HCT116 (cell line): ENCODE measurements at regions not wholly inside any gene's neighbourhood (a gene's known extent, or its start where the extent isn't known, plus 50 kb on each side); places are given as distances from the start of the nearest gene placed in this dataset.

Experiments
- ATAC-seq: fragments of 200-7000 bp; cut with Tn5 transposase; 2 replicates; pipeline ENCODE4 v1.9.1; 2020; ENCODE audit warnings: mild to moderate bottlenecking, moderate library complexity
- BruUV-seq: library from RNA; stranded (reverse); fragments of 400-500 nt; replicated peaks from 2 replicates; lab custom pipeline; 2021; lab: Mats Ljungman, UMichigan
- CTCF ChIA-PET: fragments of 300-600 bp; sonication (Branson Sonifier 250); formaldehyde crosslinking; loops from one replicate; lab custom pipeline; 2021; ENCODE audit warnings: antibody characterized with exemption; lab: Charles Lee
- POLR2A ChIA-PET: fragments of 300-600, 350-600 bp; sonication (Branson Sonifier 250); formaldehyde crosslinking; loops from one replicate; lab custom pipeline; 2021; ENCODE audit warnings: antibody characterized with exemption; lab: Charles Lee
- RAD21 ChIA-PET, 2 experiments: fragments of 300-600 bp; sonication (Branson Sonifier 250); formaldehyde crosslinking; loops; one replicate each; lab custom pipeline; 2023; ENCODE audit warnings: low total read pairs in 2 of 2; ENCODE audit not compliant: uncharacterized antibody in 2 of 2, unreplicated experiment in 2 of 2, low non-redundant PET in 1 of 2; lab: Charles Lee
- DNase-seq: peaks from one replicate; pipeline ENCODE4 v3.0.0-alpha.2; 2010; ENCODE audit warnings: low read depth, low spot score
- H2AFZ ChIP-seq: fragments of 200-600 bp; shearing (Covaris generic), sonication (generic); 2 replicates; pipeline ENCODE4 v1.6.1; 2017; ENCODE audit warnings: low read depth, mixed run types, mixed read lengths, antibody characterized with exemption, low read length; ENCODE audit not compliant: poor library complexity, severe bottlenecking
- H3K27ac ChIP-seq: 2 replicates; pipeline ENCODE4 v1.5.1; 2012; ENCODE audit warnings: low read depth, low read length
- H3K27me3 ChIP-seq: fragments of 200-600 bp; sonication (generic); 2 replicates; pipeline ENCODE4 v1.6.1; 2016; ENCODE audit warnings: mixed run types, low read length, mixed read lengths; ENCODE audit not compliant: insufficient read depth
- H3K36me3 ChIP-seq, 2 experiments: fragments of 200-500 bp in 1 of 2; fragments of 200-600 bp in 1 of 2; sonication (Bioruptor generic) in 1 of 2; sonication (generic) in 1 of 2; 2 replicates each; pipeline versions ENCODE4 v1.5.1 to v1.6.1; 2014 to 2016; ENCODE audit warnings: low read length in 2 of 2, inconsistent platforms in 1 of 2, mixed read lengths in 1 of 2, mixed run types in 1 of 2; ENCODE audit not compliant: insufficient read depth in 2 of 2, control insufficient read depth in 1 of 2
- H3K4me1 ChIP-seq, 2 experiments: fragments of 200-600 bp in 1 of 2; sonication (generic) in 1 of 2; 2 replicates each; pipeline versions ENCODE4 v1.5.1 to v1.6.1; 2012 to 2017; ENCODE audit warnings: low read length in 2 of 2, inconsistent platforms in 1 of 2, mild to moderate bottlenecking in 1 of 2, mixed read lengths in 1 of 2, mixed run types in 1 of 2, moderate library complexity in 1 of 2; ENCODE audit not compliant: insufficient read depth in 2 of 2, control insufficient read depth in 1 of 2
- H3K4me2 ChIP-seq: fragments of 200-600 bp; sonication (generic); 2 replicates; pipeline ENCODE4 v1.6.1; 2017; ENCODE audit warnings: mixed run types, low read length, mixed read lengths
- H3K4me3 ChIP-seq, 2 experiments: fragments of 200-600 bp in 1 of 2; sonication (generic) in 1 of 2; replicated peaks in 1 of 2; 2 replicates each; pipeline ENCODE4 v1.5.1; 2011 to 2016; ENCODE audit warnings: low read length in 2 of 2, control low read depth in 1 of 2, low read depth in 1 of 2, mild to moderate bottlenecking in 1 of 2, mixed read lengths in 1 of 2, mixed run types in 1 of 2
- H3K79me2 ChIP-seq: fragments of 200-600 bp; sonication (generic); 2 replicates; pipeline ENCODE4 v1.6.1; 2017; ENCODE audit warnings: mild to moderate bottlenecking, mixed run types, low read length, moderate library complexity, mixed read lengths; ENCODE audit not compliant: insufficient read depth
- H3K9ac ChIP-seq: fragments of 200-600 bp; sonication (generic); 2 replicates; pipeline ENCODE4 v1.6.1; 2016; ENCODE audit warnings: low read length, mixed read lengths
- H3K9me2 ChIP-seq: fragments of 200-600 bp; sonication (generic), shearing (Covaris generic); 2 replicates; pipeline ENCODE4 v1.6.1; 2017; ENCODE audit warnings: mixed run types, mild to moderate bottlenecking, moderate library complexity; ENCODE audit not compliant: insufficient read depth
- H3K9me3 ChIP-seq, 2 experiments: fragments of 200-500 bp in 1 of 2; fragments of 200-600 bp in 1 of 2; sonication (Bioruptor generic) in 1 of 2; sonication (generic) in 1 of 2; 2 replicates each; pipeline ENCODE4 v1.6.1; 2014 to 2017; ENCODE audit warnings: low read length in 2 of 2, mixed read lengths in 2 of 2, inconsistent platforms in 1 of 2, low read depth in 1 of 2, mild to moderate bottlenecking in 1 of 2, mixed run types in 1 of 2, moderate library complexity in 1 of 2; ENCODE audit not compliant: control insufficient read depth in 1 of 2, insufficient read depth in 1 of 2
- H4K20me1 ChIP-seq: fragments of 200-600 bp; sonication (generic), shearing (Covaris generic); 2 replicates; pipeline ENCODE4 v1.6.1; 2017; ENCODE audit warnings: mixed run types, mild to moderate bottlenecking, moderate library complexity; ENCODE audit not compliant: insufficient read depth
- FOSL1 ChIP-seq: IDR thresholded peaks from 2 replicates; pipeline ENCODE4 v1.6.1; 2012; ENCODE audit warnings: low read depth
- JUND ChIP-seq: IDR thresholded peaks from 2 replicates; pipeline ENCODE4 v1.6.1; 2012
- POLR2AphosphoS5 ChIP-seq: IDR thresholded peaks from 2 replicates; pipeline ENCODE4 v1.6.1; 2011; ENCODE audit warnings: mild to moderate bottlenecking, low read depth, low read length, moderate library complexity
- RAD21 ChIP-seq: IDR thresholded peaks from 2 replicates; pipeline ENCODE4 v1.6.1; 2012; ENCODE audit warnings: low read depth, mild to moderate bottlenecking
- SIN3A ChIP-seq: IDR thresholded peaks from 2 replicates; pipeline ENCODE4 v1.6.1; 2012; ENCODE audit warnings: low read depth
- SP1 ChIP-seq: IDR thresholded peaks from 2 replicates; pipeline ENCODE4 v1.6.1; 2012; ENCODE audit warnings: low read depth
- ZFX ChIP-seq: fragments of 450-650 bp; IDR thresholded peaks from 2 replicates; pipeline ENCODE4 v1.6.1; 2017
- ZNF274 ChIP-seq: fragments of 200-500 bp; sonication (Bioruptor generic); IDR thresholded peaks from 2 replicates; pipeline ENCODE4 v1.6.1; 2014; ENCODE audit warnings: mild to moderate bottlenecking, low read depth, low read length, inconsistent platforms
- intact Hi-C: fragments of 100-400 bp; cut with micrococcal nuclease; formaldehyde crosslinking; loops from 2 replicates; pipeline ENCODE4 v1.10.0; 2022
- TF ChIP-seq, protein P1 (sequence below), 3 experiments: fragments of 200-600 bp in 1 of 3; sonication (generic) in 1 of 3; IDR thresholded peaks in 2 of 3; conservative IDR thresholded peaks in 1 of 3; 2 replicates each; pipeline ENCODE4 v1.5.1; 2012 to 2017; ENCODE audit warnings: low read depth in 2 of 3, low read length in 2 of 3, antibody characterized with exemption in 1 of 3, borderline replicate concordance in 1 of 3, control low read depth in 1 of 3, mild to moderate bottlenecking in 1 of 3, mixed read lengths in 1 of 3, mixed run types in 1 of 3, moderate library complexity in 1 of 3; ENCODE audit not compliant: insufficient read depth in 1 of 3
- TF ChIP-seq, protein P2 (sequence below): IDR thresholded peaks from 2 replicates; pipeline ENCODE4 v1.6.1; 2012
- TF ChIP-seq, protein P3 (sequence below): IDR thresholded peaks from 2 replicates; pipeline ENCODE4 v1.6.1; 2012
- TF ChIP-seq, protein P4 (sequence below): IDR thresholded peaks from 2 replicates; pipeline ENCODE4 v1.6.1; 2011; ENCODE audit warnings: mild to moderate bottlenecking, low read length, moderate library complexity; ENCODE audit not compliant: insufficient replicate concordance; ENCODE audit errors: extremely low read depth
- TF ChIP-seq, protein P5 (sequence below): IDR thresholded peaks from 2 replicates; pipeline ENCODE4 v1.6.1; 2012; ENCODE audit warnings: low read depth

DNA sequence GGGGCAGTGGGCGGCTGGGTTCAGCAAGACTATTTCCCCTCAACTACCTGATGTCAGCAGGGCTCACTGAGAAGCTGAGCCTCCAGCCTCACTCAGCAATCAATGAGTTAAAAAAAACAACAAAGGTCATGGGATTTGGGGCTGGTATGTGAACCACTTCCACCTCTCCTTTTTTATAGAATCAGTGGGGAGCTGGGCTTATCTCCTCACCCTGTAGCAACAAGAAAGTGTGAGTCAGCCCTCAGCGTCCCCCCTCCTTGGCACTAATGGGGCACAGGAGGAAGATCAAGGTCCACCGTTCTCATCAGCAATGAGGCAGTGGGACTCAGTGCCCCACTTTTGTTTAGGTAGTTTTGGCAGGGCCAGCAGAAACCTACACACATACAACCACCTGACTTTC, 823.5 kb upstream of the POM121L12 start:
- no peak for ATAC-seq
- CTCF ChIA-PET, result no interaction called here
- no peaks in the 10 kb centered on the region for H3K9me2 ChIP-seq
- no peak for TF ChIP-seq JUND
- no peak for TF ChIP-seq FOSL1
- TF ChIP-seq RAD21, result no peak
- TF ChIP-seq POLR2AphosphoS5, result no peak
- TF ChIP-seq SIN3A, result no peak
- no peak for TF ChIP-seq ZNF274
- TF ChIP-seq, all 23 proteins: peak for 0
- Histone ChIP-seq H3K27ac (no peak overlapping the region), H3K27me3 (no peaks in the 10 kb centered on the region), H2AFZ (no peak overlapping the region), H3K79me2 (no peaks in the 10 kb centered on the region), H3K9me3 (peaks cover 5 to 8% of the 10 kb centered on the region in 2 experiments; a peak in 2 of 4 replicates), H3K9ac (no peak overlapping the region), H3K36me3 (no peaks in the 10 kb centered on the region), H3K4me1 (no peaks in the 10 kb centered on the region), H3K4me3 (no peak overlapping the region), H3K4me2 (no peak overlapping the region), H4K20me1 (no peaks in the 10 kb centered on the region)
- intact Hi-C loops, result no loop called here
- ChIA-PET POLR2A (no interaction called here), RAD21 (no interaction called here)
- no peak for DNase-seq
- BruUV-seq, result no TSS peak

DNA sequence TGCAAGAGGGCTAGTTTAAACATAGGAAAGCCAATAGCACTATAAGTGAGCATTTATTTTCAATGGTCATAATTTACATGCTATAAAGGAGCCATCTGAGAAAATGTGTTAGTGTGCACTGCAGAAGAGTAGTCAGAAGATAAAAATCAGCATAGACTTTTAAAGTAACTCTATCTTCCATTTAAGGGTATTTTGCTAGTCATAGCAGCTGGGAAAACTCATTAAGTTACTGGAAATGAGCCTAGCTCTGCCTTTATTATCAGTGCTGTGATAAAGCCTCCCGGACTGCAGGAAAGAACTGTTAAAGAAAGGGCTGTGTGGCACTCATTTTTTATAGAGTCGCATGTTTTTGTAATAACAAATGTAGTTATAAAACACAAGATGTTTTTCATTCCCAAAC, 825.8 kb upstream of the POM121L12 start:
- no peak overlapping the region for H3K4me3 ChIP-seq
- no peak overlapping the region for H3K9ac ChIP-seq
- no peaks in the 10 kb centered on the region for H3K9me2 ChIP-seq
- no TSS peak for BruUV-seq
- ATAC-seq (no peak), DNase-seq (no peak)
- no peak overlapping the region for H3K27ac ChIP-seq
- intact Hi-C loops, result no loop called here
- no peaks in the 10 kb centered on the region for H3K4me1 ChIP-seq
- no peak overlapping the region for H3K4me2 ChIP-seq
- POLR2A ChIA-PET, result no interaction called here
- CTCF ChIA-PET, result no interaction called here
- no peak overlapping the region for H2AFZ ChIP-seq
- no peaks in the 10 kb centered on the region for H3K36me3 ChIP-seq
- peaks cover 4 to 9% of the 10 kb centered on the region in 2 experiments; a peak in 3 of 4 replicates for H3K9me3 ChIP-seq
- H3K27me3 ChIP-seq, result no peaks in the 10 kb centered on the region
- H3K79me2 ChIP-seq, result no peaks in the 10 kb centered on the region
- RAD21 ChIA-PET, result no interaction called here
- no peaks in the 10 kb centered on the region for H4K20me1 ChIP-seq
- TF ChIP-seq SIN3A (no peak), POLR2AphosphoS5 (no peak), RAD21 (no peak), ZFX (no peak), SP1 (no peak)
- TF ChIP-seq, protein P1, sequence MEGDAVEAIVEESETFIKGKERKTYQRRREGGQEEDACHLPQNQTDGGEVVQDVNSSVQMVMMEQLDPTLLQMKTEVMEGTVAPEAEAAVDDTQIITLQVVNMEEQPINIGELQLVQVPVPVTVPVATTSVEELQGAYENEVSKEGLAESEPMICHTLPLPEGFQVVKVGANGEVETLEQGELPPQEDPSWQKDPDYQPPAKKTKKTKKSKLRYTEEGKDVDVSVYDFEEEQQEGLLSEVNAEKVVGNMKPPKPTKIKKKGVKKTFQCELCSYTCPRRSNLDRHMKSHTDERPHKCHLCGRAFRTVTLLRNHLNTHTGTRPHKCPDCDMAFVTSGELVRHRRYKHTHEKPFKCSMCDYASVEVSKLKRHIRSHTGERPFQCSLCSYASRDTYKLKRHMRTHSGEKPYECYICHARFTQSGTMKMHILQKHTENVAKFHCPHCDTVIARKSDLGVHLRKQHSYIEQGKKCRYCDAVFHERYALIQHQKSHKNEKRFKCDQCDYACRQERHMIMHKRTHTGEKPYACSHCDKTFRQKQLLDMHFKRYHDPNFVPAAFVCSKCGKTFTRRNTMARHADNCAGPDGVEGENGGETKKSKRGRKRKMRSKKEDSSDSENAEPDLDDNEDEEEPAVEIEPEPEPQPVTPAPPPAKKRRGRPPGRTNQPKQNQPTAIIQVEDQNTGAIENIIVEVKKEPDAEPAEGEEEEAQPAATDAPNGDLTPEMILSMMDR (IDR thresholded peaks at IDR 0.05 in 2 of 3, conservative IDR thresholded peaks at IDR 0.05 in 1 of 3; ENCODE audit: borderline replicate concordance in 1 of 3, insufficient read depth in 1 of 3, low read depth in 2 of 3, low read length in 2 of 3), result no peak
- TF ChIP-seq, protein P2, sequence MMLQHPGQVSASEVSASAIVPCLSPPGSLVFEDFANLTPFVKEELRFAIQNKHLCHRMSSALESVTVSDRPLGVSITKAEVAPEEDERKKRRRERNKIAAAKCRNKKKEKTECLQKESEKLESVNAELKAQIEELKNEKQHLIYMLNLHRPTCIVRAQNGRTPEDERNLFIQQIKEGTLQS, result no peak
- TF ChIP-seq, protein P3, sequence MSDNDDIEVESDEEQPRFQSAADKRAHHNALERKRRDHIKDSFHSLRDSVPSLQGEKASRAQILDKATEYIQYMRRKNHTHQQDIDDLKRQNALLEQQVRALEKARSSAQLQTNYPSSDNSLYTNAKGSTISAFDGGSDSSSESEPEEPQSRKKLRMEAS, result no peak
- TF ChIP-seq, protein P4, sequence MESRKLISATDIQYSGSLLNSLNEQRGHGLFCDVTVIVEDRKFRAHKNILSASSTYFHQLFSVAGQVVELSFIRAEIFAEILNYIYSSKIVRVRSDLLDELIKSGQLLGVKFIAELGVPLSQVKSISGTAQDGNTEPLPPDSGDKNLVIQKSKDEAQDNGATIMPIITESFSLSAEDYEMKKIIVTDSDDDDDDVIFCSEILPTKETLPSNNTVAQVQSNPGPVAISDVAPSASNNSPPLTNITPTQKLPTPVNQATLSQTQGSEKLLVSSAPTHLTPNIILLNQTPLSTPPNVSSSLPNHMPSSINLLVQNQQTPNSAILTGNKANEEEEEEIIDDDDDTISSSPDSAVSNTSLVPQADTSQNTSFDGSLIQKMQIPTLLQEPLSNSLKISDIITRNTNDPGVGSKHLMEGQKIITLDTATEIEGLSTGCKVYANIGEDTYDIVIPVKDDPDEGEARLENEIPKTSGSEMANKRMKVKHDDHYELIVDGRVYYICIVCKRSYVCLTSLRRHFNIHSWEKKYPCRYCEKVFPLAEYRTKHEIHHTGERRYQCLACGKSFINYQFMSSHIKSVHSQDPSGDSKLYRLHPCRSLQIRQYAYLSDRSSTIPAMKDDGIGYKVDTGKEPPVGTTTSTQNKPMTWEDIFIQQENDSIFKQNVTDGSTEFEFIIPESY, result no peak
- TF ChIP-seq, protein P5, sequence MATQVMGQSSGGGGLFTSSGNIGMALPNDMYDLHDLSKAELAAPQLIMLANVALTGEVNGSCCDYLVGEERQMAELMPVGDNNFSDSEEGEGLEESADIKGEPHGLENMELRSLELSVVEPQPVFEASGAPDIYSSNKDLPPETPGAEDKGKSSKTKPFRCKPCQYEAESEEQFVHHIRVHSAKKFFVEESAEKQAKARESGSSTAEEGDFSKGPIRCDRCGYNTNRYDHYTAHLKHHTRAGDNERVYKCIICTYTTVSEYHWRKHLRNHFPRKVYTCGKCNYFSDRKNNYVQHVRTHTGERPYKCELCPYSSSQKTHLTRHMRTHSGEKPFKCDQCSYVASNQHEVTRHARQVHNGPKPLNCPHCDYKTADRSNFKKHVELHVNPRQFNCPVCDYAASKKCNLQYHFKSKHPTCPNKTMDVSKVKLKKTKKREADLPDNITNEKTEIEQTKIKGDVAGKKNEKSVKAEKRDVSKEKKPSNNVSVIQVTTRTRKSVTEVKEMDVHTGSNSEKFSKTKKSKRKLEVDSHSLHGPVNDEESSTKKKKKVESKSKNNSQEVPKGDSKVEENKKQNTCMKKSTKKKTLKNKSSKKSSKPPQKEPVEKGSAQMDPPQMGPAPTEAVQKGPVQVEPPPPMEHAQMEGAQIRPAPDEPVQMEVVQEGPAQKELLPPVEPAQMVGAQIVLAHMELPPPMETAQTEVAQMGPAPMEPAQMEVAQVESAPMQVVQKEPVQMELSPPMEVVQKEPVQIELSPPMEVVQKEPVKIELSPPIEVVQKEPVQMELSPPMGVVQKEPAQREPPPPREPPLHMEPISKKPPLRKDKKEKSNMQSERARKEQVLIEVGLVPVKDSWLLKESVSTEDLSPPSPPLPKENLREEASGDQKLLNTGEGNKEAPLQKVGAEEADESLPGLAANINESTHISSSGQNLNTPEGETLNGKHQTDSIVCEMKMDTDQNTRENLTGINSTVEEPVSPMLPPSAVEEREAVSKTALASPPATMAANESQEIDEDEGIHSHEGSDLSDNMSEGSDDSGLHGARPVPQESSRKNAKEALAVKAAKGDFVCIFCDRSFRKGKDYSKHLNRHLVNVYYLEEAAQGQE, result no peak
